Sigmoid colon (tissue), 6 donors: ENCODE measurements at regions not wholly inside any gene's neighbourhood (a gene's known extent, or its start where the extent isn't known, plus 50 kb on each side); places are given as distances from the start of the nearest gene placed in this dataset.

Experiments used
- DNase-seq: peaks from one replicate; pipeline ENCODE4 v3.0.0-alpha.2; 2019
- H3K27ac ChIP-seq, 4 donors: fragments of 200-600 bp; sonication (generic); one replicate each; pipeline ENCODE4 v1.5.1; 2016 to 2019; ENCODE audit warnings: mild to moderate bottlenecking in 1 of 4
- H3K27me3 ChIP-seq, 3 donors: fragments of 200-600 bp; sonication (generic); one replicate each; pipeline ENCODE4 v1.5.1; 2019; ENCODE audit warnings: mild to moderate bottlenecking in 1 of 3
- H3K36me3 ChIP-seq, 4 donors: fragments of 200-600 bp; sonication (generic); one replicate each; pipeline ENCODE4 v1.5.1; 2016 to 2019
- H3K4me1 ChIP-seq, 4 donors: fragments of 200-600 bp; sonication (generic); one replicate each; pipeline ENCODE4 v1.5.1; 2017 to 2019
- H3K4me3 ChIP-seq, 4 donors: fragments of 200-600 bp; sonication (generic); one replicate each; pipeline ENCODE4 v1.5.1; 2017 to 2019; ENCODE audit warnings: mild to moderate bottlenecking in 2 of 4, moderate library complexity in 1 of 4
- H3K9me3 ChIP-seq, 4 donors: fragments of 200-600 bp in 3 of 4; sonication (generic) in 3 of 4; one replicate each; pipeline versions ENCODE4 v1.5.1 to v1.6.1; 2013 to 2019
- EP300 ChIP-seq, 4 donors: sonication (generic); formaldehyde crosslinking; IDR thresholded peaks; one replicate each; pipeline ENCODE4 v1.6.1; 2017; ENCODE audit warnings: antibody characterized with exemption in 4 of 4
- POLR2A ChIP-seq, 2 donors: fragments of 450-650 bp; IDR thresholded peaks; one replicate each; pipeline ENCODE4 v1.6.1; 2016; ENCODE audit warnings: antibody characterized with exemption in 2 of 2, mild to moderate bottlenecking in 2 of 2, moderate library complexity in 2 of 2
- POLR2AphosphoS5 ChIP-seq, 4 donors: sonication (generic); formaldehyde crosslinking; IDR thresholded peaks; one replicate each; pipeline ENCODE4 v1.6.1; 2017; ENCODE audit warnings: antibody characterized with exemption in 4 of 4
- WGBS, 2 donors: extraction: QIAGEN DNeasy Blood & Tissue Kit; methylation state at CpG; one replicate each; pipeline ENCODE4 v1.1.7; 2013; 5-methylcytosine and 5-hydroxymethylcytosine counted together
- intact Hi-C: fragments of 100-400 bp; cut with DNase I; formaldehyde crosslinking; loops from one replicate; pipeline ENCODE4 v1.15.1; 2023
- TF ChIP-seq, protein P1 (sequence below), 4 experiments: fragments of 450-650 bp in 3 of 4; fragments of 200-600 bp in 1 of 4; IDR thresholded peaks; one replicate each; pipeline ENCODE4 v1.5.1; 2016 to 2019; ENCODE audit warnings: antibody characterized with exemption in 4 of 4, mild to moderate bottlenecking in 3 of 4, moderate library complexity in 2 of 4
- donor health status: healthy with polysubstance abuse.
- donor health status: healthy.

DNA sequence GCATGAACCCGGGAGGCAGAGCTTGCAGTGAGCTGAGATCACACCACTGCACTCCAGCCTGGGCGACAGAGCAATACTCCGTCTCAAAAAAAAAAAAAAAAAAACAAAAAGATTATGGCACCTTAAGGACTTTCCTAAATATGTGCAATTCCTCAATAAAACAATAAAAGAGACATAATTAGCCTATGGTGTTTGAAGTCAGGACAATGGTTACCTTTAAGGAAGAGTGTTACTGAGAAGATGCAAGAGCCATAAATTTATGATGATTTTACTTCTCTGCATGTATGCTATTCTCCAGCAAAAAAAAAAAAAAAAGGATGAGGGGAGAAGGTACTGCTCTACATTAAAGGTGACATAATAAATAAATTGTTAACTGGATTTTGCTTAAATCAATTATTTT, 208.2 kb upstream of the STK17B start:
- intact Hi-C loops: no loop called here
- DNase-seq: no peak
- no peak for TF ChIP-seq POLR2A (IDR thresholded peaks at IDR 0.05)
- H3K9me3 ChIP-seq: no peaks in the 10 kb centered on the region
- no peak overlapping the region for H3K4me3 ChIP-seq
- no peaks in the 10 kb centered on the region for H3K36me3 ChIP-seq
- no peak overlapping the region for H3K27ac ChIP-seq
- peaks cover 0 to 19% (median 14%) of the 10 kb centered on the region in 4 donors for H3K4me1 ChIP-seq
- H3K27me3 ChIP-seq: no peaks in the 10 kb centered on the region
- WGBS, 2 donors: 44 to 54% methylated on average over 3 of the region's 3 CpGs

DNA sequence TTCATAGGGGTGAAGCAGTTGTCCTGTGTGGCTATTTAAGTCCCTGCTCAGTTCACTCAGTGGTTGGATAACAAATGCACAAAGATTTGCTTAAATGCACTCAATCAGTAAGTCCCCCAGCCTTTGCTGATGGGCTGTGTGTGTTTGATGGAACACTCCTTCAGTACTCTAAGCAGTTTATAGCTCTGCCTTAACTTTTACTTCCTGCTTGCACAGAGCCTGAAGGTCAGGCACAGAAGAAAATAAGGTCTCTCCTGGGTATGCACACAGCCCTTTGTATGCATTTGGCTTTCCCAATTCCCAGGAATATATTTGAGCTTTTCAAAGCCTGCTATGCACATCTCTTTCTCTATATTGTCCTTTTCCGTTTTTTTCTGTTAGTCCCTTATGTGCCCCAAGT, 208.7 kb upstream of the STK17B start:
- peaks cover 0 to 19% (median 14%) of the 10 kb centered on the region in 4 donors for H3K4me1 ChIP-seq
- H3K27me3 ChIP-seq: no peaks in the 10 kb centered on the region
- no peak overlapping the region for H3K27ac ChIP-seq
- 22 to 71% methylated on average over 1 of the region's 1 CpG for WGBS, 2 donors
- no peaks in the 10 kb centered on the region for H3K9me3 ChIP-seq
- no peaks in the 10 kb centered on the region for H3K36me3 ChIP-seq
- intact Hi-C loops: no loop called here
- TF ChIP-seq EP300 (IDR thresholded peaks at IDR 0.05): no peak
- no peak for TF ChIP-seq POLR2AphosphoS5 (IDR thresholded peaks at IDR 0.05)
- TF ChIP-seq POLR2A (IDR thresholded peaks at IDR 0.05): no peak
- TF ChIP-seq, protein P1, sequence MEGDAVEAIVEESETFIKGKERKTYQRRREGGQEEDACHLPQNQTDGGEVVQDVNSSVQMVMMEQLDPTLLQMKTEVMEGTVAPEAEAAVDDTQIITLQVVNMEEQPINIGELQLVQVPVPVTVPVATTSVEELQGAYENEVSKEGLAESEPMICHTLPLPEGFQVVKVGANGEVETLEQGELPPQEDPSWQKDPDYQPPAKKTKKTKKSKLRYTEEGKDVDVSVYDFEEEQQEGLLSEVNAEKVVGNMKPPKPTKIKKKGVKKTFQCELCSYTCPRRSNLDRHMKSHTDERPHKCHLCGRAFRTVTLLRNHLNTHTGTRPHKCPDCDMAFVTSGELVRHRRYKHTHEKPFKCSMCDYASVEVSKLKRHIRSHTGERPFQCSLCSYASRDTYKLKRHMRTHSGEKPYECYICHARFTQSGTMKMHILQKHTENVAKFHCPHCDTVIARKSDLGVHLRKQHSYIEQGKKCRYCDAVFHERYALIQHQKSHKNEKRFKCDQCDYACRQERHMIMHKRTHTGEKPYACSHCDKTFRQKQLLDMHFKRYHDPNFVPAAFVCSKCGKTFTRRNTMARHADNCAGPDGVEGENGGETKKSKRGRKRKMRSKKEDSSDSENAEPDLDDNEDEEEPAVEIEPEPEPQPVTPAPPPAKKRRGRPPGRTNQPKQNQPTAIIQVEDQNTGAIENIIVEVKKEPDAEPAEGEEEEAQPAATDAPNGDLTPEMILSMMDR (IDR thresholded peaks at IDR 0.05): no peak
- DNase-seq: no peak
- no peak overlapping the region for H3K4me3 ChIP-seq

DNA sequence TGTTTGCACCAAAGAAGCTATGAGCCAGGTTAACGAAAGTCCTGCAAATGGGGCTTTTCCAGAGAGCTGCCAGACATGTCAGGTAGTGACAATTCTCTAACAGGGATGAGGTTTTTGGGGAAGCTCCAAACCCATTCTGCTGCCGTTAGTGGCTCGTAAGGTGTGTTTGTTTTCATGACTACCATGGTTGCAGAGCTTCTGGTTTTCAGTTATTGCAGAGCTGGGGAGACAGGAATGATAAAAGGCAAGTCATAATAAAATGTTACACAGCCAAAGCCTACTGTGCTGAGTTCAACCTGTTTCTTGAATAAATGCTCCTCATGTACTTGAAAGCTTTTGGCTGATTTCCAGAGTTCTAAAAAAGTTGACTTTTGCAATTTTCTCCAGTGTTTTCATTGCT, 209.2 kb upstream of the STK17B start:
- WGBS, 2 donors: 15 to 64% methylated on average over 3 of the region's 3 CpGs
- no peak for DNase-seq
- Histone ChIP-seq H3K36me3 (no peaks in the 10 kb centered on the region), H3K27me3 (no peaks in the 10 kb centered on the region), H3K27ac (no peak overlapping the region), H3K4me3 (no peak overlapping the region), H3K9me3 (no peaks in the 10 kb centered on the region), H3K4me1 (peaks cover 0 to 19% (median 14%) of the 10 kb centered on the region in 4 donors)
- intact Hi-C loops: no loop called here
- TF ChIP-seq POLR2A (IDR thresholded peaks at IDR 0.05) (no peak), POLR2AphosphoS5 (IDR thresholded peaks at IDR 0.05) (no peak), EP300 (IDR thresholded peaks at IDR 0.05) (no peak)
- TF ChIP-seq, protein P1 (IDR thresholded peaks at IDR 0.05): no peak

DNA sequence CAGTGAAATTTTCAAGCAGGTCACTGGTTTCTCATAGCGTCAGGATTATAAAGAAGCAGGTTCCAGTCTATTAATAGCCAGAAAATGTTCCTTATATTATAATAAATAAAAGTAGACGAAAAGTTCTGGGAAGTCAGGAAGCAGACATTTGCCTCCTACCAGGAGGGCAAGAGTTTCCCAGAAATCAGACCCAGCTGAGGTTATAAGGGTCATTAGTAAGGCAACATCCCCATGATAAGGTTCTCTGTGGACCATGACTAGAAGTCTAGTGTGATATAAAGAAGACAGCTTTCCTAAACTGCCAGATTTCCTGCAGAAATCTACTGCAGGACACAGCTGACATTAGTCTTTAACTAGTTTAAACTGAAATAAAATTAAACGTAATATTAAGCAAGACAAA, 210.1 kb upstream of the STK17B start:
- no peak for DNase-seq
- Histone ChIP-seq H3K36me3 (no peaks in the 10 kb centered on the region), H3K27ac (no peak overlapping the region), H3K4me1 (peaks cover 0 to 19% (median 14%) of the 10 kb centered on the region in 4 donors), H3K4me3 (no peak overlapping the region), H3K27me3 (no peaks in the 10 kb centered on the region), H3K9me3 (no peaks in the 10 kb centered on the region)
- 83 to 94% methylated on average over 3 of the region's 3 CpGs for WGBS, 2 donors
- TF ChIP-seq EP300 (IDR thresholded peaks at IDR 0.05) (no peak), POLR2AphosphoS5 (IDR thresholded peaks at IDR 0.05) (no peak), POLR2A (IDR thresholded peaks at IDR 0.05) (no peak)
- TF ChIP-seq, protein P1 (IDR thresholded peaks at IDR 0.05): no peak
- intact Hi-C loops: no loop called here

DNA sequence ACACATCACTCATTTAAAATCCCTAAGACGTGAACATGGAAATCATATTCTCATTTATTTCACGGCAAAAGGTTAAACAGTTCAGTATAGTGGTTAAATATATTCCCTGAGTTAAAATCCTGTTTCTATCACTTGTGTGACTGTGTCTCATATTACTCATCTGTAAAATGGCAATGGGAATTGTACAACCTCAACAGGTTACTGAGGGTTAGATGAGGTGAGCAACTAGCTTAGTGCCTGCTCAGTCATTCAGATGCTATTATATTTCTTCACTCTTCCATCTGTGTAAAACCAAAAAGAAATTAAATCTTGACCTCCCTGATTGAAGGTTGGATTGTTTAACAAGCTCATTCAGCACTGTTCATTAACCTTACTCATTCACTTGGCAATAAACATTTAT, 212.4 kb upstream of the STK17B start:
- intact Hi-C loops: no loop called here
- no peaks in the 10 kb centered on the region for H3K27me3 ChIP-seq
- TF ChIP-seq POLR2A (IDR thresholded peaks at IDR 0.05): no peak
- TF ChIP-seq EP300 (IDR thresholded peaks at IDR 0.05): no peak
- TF ChIP-seq, protein P1 (IDR thresholded peaks at IDR 0.05): no peak
- TF ChIP-seq POLR2AphosphoS5 (IDR thresholded peaks at IDR 0.05): no peak
- no peaks in the 10 kb centered on the region for H3K36me3 ChIP-seq
- 94 to 96% methylated on average over 2 of the region's 2 CpGs for WGBS, 2 donors
- no peak overlapping the region for H3K4me3 ChIP-seq
- H3K4me1 ChIP-seq: peaks cover 0 to 19% (median 14%) of the 10 kb centered on the region in 4 donors
- H3K9me3 ChIP-seq: no peaks in the 10 kb centered on the region
- no peak for DNase-seq
- H3K27ac ChIP-seq: no peak overlapping the region
